ENCODE measurements at regions not wholly inside any gene's neighbourhood (a gene's known extent, or its start where the extent isn't known, plus 50 kb on each side); places are given as distances from the start of the nearest gene placed in this dataset.

- H3K27me3 ChIP-seq (replicated peaks; ENCODE audit: insufficient read depth), result no peaks in the 10 kb centered on the region
- ATAC-seq (ENCODE audit: insufficient number of reproducible peaks, low FRiP score, low read depth), result no peak
- no peak for DNase-seq (ENCODE audit: low spot score)
- no peak overlapping the region for H3K27ac ChIP-seq
- H3K9me3 ChIP-seq, result no peaks in the 10 kb centered on the region
- no peaks in the 10 kb centered on the region for H3K4me1 ChIP-seq (ENCODE audit: control insufficient read depth in 1 of 2, low read depth in 2 of 2)
- H3K4me3 ChIP-seq, result no peak overlapping the region
- no peaks in the 10 kb centered on the region for H3K36me3 ChIP-seq
- no peak for TF ChIP-seq CTCF (IDR thresholded peaks at IDR 0.05)
Measured at GRCh38 chr4:23957465-23957864, 67.6 kb upstream of the PPARGC1A start.

GRCh38 chr4:23956601-23957364, 66.9 kb upstream of the PPARGC1A start:
- DNase-seq (ENCODE audit: low spot score), result no peak
- Histone ChIP-seq H3K27ac (no peak overlapping the region), H3K4me3 (no peak overlapping the region), H3K36me3 (no peaks in the 10 kb centered on the region), H3K9me3 (no peaks in the 10 kb centered on the region), H3K27me3 (replicated peaks; ENCODE audit: insufficient read depth) (no peaks in the 10 kb centered on the region), H3K4me1 (ENCODE audit: control insufficient read depth in 1 of 2, low read depth in 2 of 2) (no peaks in the 10 kb centered on the region)
- no peak for TF ChIP-seq CTCF (IDR thresholded peaks at IDR 0.05)
- ATAC-seq (ENCODE audit: insufficient number of reproducible peaks, low FRiP score, low read depth), result no peak

- H3K36me3 ChIP-seq, result no peaks in the 10 kb centered on the region
- TF ChIP-seq CTCF (IDR thresholded peaks at IDR 0.05), result no peak
- no peaks in the 10 kb centered on the region for H3K27me3 ChIP-seq (replicated peaks; ENCODE audit: insufficient read depth)
- H3K4me1 ChIP-seq (ENCODE audit: control insufficient read depth in 1 of 2, low read depth in 2 of 2), result no peaks in the 10 kb centered on the region
- H3K4me3 ChIP-seq, result no peak overlapping the region
- ATAC-seq (ENCODE audit: insufficient number of reproducible peaks, low FRiP score, low read depth) (peak; percentile 28), DNase-seq (ENCODE audit: low spot score) (no peak)
- H3K9me3 ChIP-seq, result no peaks in the 10 kb centered on the region
- H3K27ac ChIP-seq, result no peak overlapping the region
Measured at GRCh38 chr4:23952258-23952657, 62.4 kb upstream of the PPARGC1A start.

- Histone ChIP-seq H3K27ac (no peak overlapping the region), H3K9me3 (no peaks in the 10 kb centered on the region), H3K36me3 (no peaks in the 10 kb centered on the region), H3K4me1 (ENCODE audit: control insufficient read depth in 1 of 2, low read depth in 2 of 2) (no peaks in the 10 kb centered on the region), H3K4me3 (no peak overlapping the region), H3K27me3 (replicated peaks; ENCODE audit: insufficient read depth) (no peaks in the 10 kb centered on the region)
- no peak for TF ChIP-seq CTCF (IDR thresholded peaks at IDR 0.05)
- ATAC-seq (ENCODE audit: insufficient number of reproducible peaks, low FRiP score, low read depth) (no peak), DNase-seq (ENCODE audit: low spot score) (no peak)
Measured at GRCh38 chr4:23947826-23948225, 58.0 kb upstream of the PPARGC1A start.

GRCh38 chr4:23946299-23946698, 56.5 kb upstream of the PPARGC1A start:
- Histone ChIP-seq H3K27me3 (replicated peaks; ENCODE audit: insufficient read depth) (no peaks in the 10 kb centered on the region), H3K4me1 (ENCODE audit: control insufficient read depth in 1 of 2, low read depth in 2 of 2) (no peaks in the 10 kb centered on the region), H3K9me3 (no peaks in the 10 kb centered on the region), H3K4me3 (no peak overlapping the region), H3K36me3 (no peaks in the 10 kb centered on the region), H3K27ac (no peak overlapping the region)
- ATAC-seq (ENCODE audit: insufficient number of reproducible peaks, low FRiP score, low read depth) (no peak), DNase-seq (ENCODE audit: low spot score) (no peak)
- no peak for TF ChIP-seq CTCF (IDR thresholded peaks at IDR 0.05)

Measured in thoracic aorta (tissue), 2 donors.